H1 (cell line): ENCODE measurements at regions not wholly inside any gene's neighbourhood (a gene's known extent, or its start where the extent isn't known, plus 50 kb on each side); places are given as distances from the start of the nearest gene placed in this dataset.

Experiments used
- TF ChIP-seq, protein P1 (sequence below): fragments of 300-600 bp; sonication (generic); IDR thresholded peaks from 2 replicates; pipeline ENCODE4 v1.7.1; 2012; ENCODE audit warnings: low read length, moderate library complexity, mild to moderate bottlenecking, inconsistent platforms; ENCODE audit not compliant: insufficient replicate concordance

DNA sequence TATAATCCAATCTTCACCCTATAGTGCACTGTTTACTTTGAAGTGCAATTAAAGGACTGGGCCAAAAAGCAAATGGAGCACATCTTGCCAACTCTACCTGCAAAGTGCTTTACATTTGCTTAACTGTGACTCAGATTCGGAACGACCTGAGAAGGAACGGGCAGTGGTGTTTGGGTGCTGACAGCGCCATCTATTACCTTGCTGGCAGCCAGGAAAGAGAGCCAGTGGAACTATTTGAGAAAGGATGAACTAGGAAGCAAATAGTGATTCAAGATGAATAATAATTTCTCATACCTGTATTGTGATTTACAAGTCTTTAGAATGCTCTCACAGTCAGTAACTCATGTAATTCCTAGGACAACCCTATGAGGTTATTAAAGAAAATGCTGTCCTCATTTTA lies 312.9 kb downstream of the PDCD6IP start (continued):
- TF ChIP-seq, protein P1, sequence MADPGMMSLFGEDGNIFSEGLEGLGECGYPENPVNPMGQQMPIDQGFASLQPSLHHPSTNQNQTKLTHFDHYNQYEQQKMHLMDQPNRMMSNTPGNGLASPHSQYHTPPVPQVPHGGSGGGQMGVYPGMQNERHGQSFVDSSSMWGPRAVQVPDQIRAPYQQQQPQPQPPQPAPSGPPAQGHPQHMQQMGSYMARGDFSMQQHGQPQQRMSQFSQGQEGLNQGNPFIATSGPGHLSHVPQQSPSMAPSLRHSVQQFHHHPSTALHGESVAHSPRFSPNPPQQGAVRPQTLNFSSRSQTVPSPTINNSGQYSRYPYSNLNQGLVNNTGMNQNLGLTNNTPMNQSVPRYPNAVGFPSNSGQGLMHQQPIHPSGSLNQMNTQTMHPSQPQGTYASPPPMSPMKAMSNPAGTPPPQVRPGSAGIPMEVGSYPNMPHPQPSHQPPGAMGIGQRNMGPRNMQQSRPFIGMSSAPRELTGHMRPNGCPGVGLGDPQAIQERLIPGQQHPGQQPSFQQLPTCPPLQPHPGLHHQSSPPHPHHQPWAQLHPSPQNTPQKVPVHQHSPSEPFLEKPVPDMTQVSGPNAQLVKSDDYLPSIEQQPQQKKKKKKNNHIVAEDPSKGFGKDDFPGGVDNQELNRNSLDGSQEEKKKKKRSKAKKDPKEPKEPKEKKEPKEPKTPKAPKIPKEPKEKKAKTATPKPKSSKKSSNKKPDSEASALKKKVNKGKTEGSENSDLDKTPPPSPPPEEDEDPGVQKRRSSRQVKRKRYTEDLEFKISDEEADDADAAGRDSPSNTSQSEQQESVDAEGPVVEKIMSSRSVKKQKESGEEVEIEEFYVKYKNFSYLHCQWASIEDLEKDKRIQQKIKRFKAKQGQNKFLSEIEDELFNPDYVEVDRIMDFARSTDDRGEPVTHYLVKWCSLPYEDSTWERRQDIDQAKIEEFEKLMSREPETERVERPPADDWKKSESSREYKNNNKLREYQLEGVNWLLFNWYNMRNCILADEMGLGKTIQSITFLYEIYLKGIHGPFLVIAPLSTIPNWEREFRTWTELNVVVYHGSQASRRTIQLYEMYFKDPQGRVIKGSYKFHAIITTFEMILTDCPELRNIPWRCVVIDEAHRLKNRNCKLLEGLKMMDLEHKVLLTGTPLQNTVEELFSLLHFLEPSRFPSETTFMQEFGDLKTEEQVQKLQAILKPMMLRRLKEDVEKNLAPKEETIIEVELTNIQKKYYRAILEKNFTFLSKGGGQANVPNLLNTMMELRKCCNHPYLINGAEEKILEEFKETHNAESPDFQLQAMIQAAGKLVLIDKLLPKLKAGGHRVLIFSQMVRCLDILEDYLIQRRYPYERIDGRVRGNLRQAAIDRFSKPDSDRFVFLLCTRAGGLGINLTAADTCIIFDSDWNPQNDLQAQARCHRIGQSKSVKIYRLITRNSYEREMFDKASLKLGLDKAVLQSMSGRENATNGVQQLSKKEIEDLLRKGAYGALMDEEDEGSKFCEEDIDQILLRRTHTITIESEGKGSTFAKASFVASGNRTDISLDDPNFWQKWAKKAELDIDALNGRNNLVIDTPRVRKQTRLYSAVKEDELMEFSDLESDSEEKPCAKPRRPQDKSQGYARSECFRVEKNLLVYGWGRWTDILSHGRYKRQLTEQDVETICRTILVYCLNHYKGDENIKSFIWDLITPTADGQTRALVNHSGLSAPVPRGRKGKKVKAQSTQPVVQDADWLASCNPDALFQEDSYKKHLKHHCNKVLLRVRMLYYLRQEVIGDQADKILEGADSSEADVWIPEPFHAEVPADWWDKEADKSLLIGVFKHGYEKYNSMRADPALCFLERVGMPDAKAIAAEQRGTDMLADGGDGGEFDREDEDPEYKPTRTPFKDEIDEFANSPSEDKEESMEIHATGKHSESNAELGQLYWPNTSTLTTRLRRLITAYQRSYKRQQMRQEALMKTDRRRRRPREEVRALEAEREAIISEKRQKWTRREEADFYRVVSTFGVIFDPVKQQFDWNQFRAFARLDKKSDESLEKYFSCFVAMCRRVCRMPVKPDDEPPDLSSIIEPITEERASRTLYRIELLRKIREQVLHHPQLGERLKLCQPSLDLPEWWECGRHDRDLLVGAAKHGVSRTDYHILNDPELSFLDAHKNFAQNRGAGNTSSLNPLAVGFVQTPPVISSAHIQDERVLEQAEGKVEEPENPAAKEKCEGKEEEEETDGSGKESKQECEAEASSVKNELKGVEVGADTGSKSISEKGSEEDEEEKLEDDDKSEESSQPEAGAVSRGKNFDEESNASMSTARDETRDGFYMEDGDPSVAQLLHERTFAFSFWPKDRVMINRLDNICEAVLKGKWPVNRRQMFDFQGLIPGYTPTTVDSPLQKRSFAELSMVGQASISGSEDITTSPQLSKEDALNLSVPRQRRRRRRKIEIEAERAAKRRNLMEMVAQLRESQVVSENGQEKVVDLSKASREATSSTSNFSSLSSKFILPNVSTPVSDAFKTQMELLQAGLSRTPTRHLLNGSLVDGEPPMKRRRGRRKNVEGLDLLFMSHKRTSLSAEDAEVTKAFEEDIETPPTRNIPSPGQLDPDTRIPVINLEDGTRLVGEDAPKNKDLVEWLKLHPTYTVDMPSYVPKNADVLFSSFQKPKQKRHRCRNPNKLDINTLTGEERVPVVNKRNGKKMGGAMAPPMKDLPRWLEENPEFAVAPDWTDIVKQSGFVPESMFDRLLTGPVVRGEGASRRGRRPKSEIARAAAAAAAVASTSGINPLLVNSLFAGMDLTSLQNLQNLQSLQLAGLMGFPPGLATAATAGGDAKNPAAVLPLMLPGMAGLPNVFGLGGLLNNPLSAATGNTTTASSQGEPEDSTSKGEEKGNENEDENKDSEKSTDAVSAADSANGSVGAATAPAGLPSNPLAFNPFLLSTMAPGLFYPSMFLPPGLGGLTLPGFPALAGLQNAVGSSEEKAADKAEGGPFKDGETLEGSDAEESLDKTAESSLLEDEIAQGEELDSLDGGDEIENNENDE = no peak
